ENCODE measurements at regions not wholly inside any gene's neighbourhood (a gene's known extent, or its start where the extent isn't known, plus 50 kb on each side); places are given as distances from the start of the nearest gene placed in this dataset.

DNA sequence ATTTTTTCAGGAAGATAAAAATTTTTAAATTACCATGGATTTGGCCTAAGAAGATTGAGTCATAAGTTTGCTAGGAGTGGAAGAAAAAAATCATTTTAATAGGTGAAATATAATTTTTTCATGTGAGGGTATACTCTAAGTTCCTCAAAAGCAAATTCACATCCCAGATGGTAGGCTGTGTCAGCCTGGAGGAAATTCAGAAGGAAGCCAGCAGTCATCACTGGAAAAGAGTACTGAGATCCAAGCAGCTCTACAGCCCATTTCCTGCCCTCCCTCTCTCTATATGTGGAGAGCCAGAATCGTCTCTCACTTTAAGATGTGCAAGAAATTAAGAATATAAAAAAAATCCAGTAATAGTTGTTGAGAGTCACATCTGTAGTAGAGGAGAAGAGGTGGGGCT lies 126.5 kb upstream of the CDH18 start:
- Histone ChIP-seq H3K27ac (replicated peaks) (no peak overlapping the region), H3K27me3 (ENCODE audit: low read depth) (no peaks in the 10 kb centered on the region), H3K36me3 (no peaks in the 10 kb centered on the region), H3K9me3 (replicated peaks) (no peaks in the 10 kb centered on the region), H3K4me3 (no peak overlapping the region), H3K4me1 (no peaks in the 10 kb centered on the region)
- intact Hi-C loops (cut with micrococcal nuclease) = no loop called here
- no peak for DNase-seq
- TF ChIP-seq, protein P1, sequence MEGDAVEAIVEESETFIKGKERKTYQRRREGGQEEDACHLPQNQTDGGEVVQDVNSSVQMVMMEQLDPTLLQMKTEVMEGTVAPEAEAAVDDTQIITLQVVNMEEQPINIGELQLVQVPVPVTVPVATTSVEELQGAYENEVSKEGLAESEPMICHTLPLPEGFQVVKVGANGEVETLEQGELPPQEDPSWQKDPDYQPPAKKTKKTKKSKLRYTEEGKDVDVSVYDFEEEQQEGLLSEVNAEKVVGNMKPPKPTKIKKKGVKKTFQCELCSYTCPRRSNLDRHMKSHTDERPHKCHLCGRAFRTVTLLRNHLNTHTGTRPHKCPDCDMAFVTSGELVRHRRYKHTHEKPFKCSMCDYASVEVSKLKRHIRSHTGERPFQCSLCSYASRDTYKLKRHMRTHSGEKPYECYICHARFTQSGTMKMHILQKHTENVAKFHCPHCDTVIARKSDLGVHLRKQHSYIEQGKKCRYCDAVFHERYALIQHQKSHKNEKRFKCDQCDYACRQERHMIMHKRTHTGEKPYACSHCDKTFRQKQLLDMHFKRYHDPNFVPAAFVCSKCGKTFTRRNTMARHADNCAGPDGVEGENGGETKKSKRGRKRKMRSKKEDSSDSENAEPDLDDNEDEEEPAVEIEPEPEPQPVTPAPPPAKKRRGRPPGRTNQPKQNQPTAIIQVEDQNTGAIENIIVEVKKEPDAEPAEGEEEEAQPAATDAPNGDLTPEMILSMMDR (IDR thresholded peaks at IDR 0.05; ENCODE audit: borderline replicate concordance) = no peak

DNA sequence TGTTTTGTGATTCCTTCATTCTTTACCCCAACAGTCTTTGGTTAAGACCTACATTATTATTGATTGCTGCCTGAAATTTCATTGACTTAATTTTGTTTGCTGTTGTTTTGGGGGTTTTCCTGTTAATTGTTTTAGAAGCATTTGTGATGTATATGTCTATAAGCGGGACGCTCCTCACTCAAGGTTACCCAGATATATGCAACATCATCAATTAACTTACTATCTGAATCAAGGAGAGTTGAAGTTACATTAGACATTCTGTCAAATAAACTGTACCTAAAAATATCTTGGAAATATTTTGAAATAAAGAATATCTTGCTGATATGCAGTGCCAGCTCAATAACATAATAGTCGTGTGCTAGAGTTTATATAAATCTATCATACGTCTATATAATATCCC lies 125.9 kb upstream of the CDH18 start:
- Histone ChIP-seq H3K4me1 (no peaks in the 10 kb centered on the region), H3K27ac (replicated peaks) (no peak overlapping the region), H3K9me3 (replicated peaks) (no peaks in the 10 kb centered on the region), H3K27me3 (ENCODE audit: low read depth) (no peaks in the 10 kb centered on the region), H3K4me3 (no peak overlapping the region), H3K36me3 (no peaks in the 10 kb centered on the region)
- intact Hi-C loops (cut with micrococcal nuclease) = no loop called here
- no peak for DNase-seq
- TF ChIP-seq, protein P1 (IDR thresholded peaks at IDR 0.05; ENCODE audit: borderline replicate concordance) = no peak

DNA sequence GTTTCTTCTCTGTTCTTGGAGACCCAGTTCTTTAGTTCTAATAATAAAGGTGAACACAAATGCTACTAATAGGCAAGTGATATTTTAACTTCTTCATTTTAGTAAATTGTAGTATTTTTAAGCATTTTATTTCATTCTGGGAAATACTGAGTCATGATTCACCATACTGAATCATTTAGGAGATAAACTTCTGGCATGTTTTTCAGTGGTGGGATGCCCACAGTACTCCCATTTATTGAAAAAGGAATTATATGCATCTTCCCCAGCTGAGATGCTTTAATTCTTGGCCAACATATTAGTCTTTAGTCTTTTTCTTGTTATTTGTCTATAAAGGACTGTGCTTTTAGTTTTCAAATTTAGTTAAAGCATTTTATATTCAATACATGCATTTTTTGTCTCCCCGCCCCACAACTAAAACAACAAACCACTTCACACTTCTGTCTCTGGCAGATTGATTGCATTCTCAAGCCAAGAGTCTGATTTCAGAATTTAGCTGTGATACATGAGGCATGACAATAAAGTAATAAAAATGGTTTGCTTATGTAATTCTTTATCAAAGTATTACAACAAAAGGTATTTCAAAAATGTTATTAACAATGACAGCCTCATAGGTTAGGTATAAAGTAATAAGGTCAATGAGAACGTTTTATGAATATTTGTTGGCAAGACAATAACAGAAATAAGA lies 125.2 kb upstream of the CDH18 start:
- intact Hi-C loops (cut with micrococcal nuclease) = no loop called here
- TF ChIP-seq, protein P1 (IDR thresholded peaks at IDR 0.05; ENCODE audit: borderline replicate concordance) = no peak
- H3K36me3 ChIP-seq = no peaks in the 10 kb centered on the region
- no peaks in the 10 kb centered on the region for H3K27me3 ChIP-seq (ENCODE audit: low read depth)
- DNase-seq = no peak
- no peaks in the 10 kb centered on the region for H3K4me1 ChIP-seq
- H3K27ac ChIP-seq (replicated peaks) = no peak overlapping the region
- no peak overlapping the region for H3K4me3 ChIP-seq
- H3K9me3 ChIP-seq (replicated peaks) = no peaks in the 10 kb centered on the region

DNA sequence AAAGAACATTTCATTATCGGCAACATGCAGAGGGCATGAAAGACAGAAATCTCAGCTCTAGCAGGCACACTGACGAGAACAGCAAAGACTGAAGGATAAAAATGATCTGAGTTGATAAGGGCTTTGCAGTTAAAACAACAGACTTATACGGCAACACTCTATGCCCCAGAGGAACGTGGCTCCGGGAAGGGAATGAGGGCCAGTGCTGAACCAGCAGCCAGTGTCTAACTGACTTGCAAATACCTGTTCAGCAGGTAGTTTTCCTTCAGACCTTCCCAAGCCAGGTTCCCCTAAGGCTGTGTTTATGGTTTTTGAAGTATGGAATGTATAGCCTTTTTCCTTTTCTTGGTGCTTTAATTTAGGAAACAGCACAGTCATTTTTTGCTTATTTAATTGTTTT lies 121.3 kb upstream of the CDH18 start:
- H3K9me3 ChIP-seq (replicated peaks) = no peaks in the 10 kb centered on the region
- H3K4me1 ChIP-seq = no peaks in the 10 kb centered on the region
- H3K36me3 ChIP-seq = no peaks in the 10 kb centered on the region
- H3K27me3 ChIP-seq (ENCODE audit: low read depth) = no peaks in the 10 kb centered on the region
- H3K27ac ChIP-seq (replicated peaks) = no peak overlapping the region
- no peak overlapping the region for H3K4me3 ChIP-seq
- TF ChIP-seq, protein P1 (IDR thresholded peaks at IDR 0.05; ENCODE audit: borderline replicate concordance) = no peak
- intact Hi-C loops (cut with micrococcal nuclease) = no loop called here
- no peak for DNase-seq

DNA sequence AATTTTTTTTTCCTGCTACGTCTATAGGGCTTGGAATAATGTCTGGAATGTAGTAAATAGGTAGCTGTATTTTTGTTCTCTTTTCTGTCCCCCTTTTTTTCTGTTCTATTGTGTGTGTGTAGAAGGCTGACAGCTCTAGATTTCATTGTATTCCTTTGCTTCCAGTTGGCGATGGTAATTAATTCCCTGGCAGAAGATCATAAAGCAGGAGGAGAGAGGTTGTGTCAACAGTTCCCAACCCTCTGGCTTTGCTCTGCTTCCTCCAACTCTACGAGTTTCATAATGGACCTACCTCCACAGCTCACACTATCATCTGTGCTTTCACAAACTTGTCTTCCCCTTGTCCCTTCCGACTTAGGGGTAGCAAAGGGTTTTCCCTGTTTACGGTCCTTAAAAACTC lies 117.9 kb upstream of the CDH18 start:
- TF ChIP-seq, protein P1 (IDR thresholded peaks at IDR 0.05; ENCODE audit: borderline replicate concordance) = no peak
- DNase-seq = no peak
- intact Hi-C loops (cut with micrococcal nuclease) = no loop called here
- Histone ChIP-seq H3K4me1 (no peaks in the 10 kb centered on the region), H3K27me3 (ENCODE audit: low read depth) (no peaks in the 10 kb centered on the region), H3K27ac (replicated peaks) (no peak overlapping the region), H3K4me3 (no peak overlapping the region), H3K36me3 (no peaks in the 10 kb centered on the region), H3K9me3 (replicated peaks) (no peaks in the 10 kb centered on the region)
